Breast epithelium (tissue), 3 donors: ENCODE measurements at regions not wholly inside any gene's neighbourhood (a gene's known extent, or its start where the extent isn't known, plus 50 kb on each side); places are given as distances from the start of the nearest gene placed in this dataset.

Source experiments
- CTCF ChIP-seq, 3 donors: fragments of 450-650 bp; IDR thresholded peaks; one replicate each; pipeline ENCODE4 v1.5.1; 2016 to 2017; ENCODE audit warnings: antibody characterized with exemption in 3 of 3, mild to moderate bottlenecking in 3 of 3, moderate library complexity in 3 of 3
- POLR2A ChIP-seq: fragments of 450-650 bp; IDR thresholded peaks from one replicate; pipeline ENCODE4 v1.6.1; 2016; ENCODE audit warnings: antibody characterized with exemption, mild to moderate bottlenecking, moderate library complexity
- POLR2AphosphoS5 ChIP-seq, 3 donors: sonication (generic); formaldehyde crosslinking; IDR thresholded peaks; one replicate each; pipeline ENCODE4 v1.6.1; 2017; ENCODE audit warnings: antibody characterized with exemption in 3 of 3

GRCh38 chr16:61471737-61472136 lies 564.5 kb downstream of the CDH8 start:
- TF ChIP-seq CTCF (IDR thresholded peaks at IDR 0.05) (no peak), POLR2AphosphoS5 (IDR thresholded peaks at IDR 0.05) (no peak), POLR2A (no peak)
